CD4-positive, alpha-beta memory T cell (primary cell): ENCODE measurements at regions not wholly inside any gene's neighbourhood (a gene's known extent, or its start where the extent isn't known, plus 50 kb on each side); places are given as distances from the start of the nearest gene placed in this dataset.

Source experiments
- CTCF ChIA-PET: fragments of 350-600 bp; sonication (Branson Sonifier 250); formaldehyde crosslinking; loops from one replicate; lab custom pipeline; 2021; ENCODE audit warnings: inconsistent platforms; ENCODE audit not compliant: partially characterized antibody; lab: Charles Lee
- POLR2A ChIA-PET: fragments of 350-600 bp; sonication (Branson Sonifier 250); formaldehyde crosslinking; loops from one replicate; lab custom pipeline; 2021; ENCODE audit not compliant: partially characterized antibody; lab: Charles Lee
- DNase-seq, 5 donors: peaks; one replicate each; pipeline versions ENCODE4 v3.0.0 to v3.0.0-alpha.2; 2020 to 2022; ENCODE audit warnings: mixed read lengths in 1 of 5
- H3K27ac ChIP-seq: one replicate; pipeline ENCODE4 v1.7.0; 2013; ENCODE audit warnings: low read depth, low read length
- H3K27me3 ChIP-seq: 2 replicates; pipeline ENCODE4 v1.7.0; 2013; ENCODE audit warnings: mild to moderate bottlenecking, low read length, moderate library complexity; ENCODE audit not compliant: insufficient read depth
- H3K36me3 ChIP-seq: 2 replicates; pipeline ENCODE4 v1.7.0; 2013; ENCODE audit warnings: mild to moderate bottlenecking, low read length, moderate library complexity; ENCODE audit not compliant: insufficient read depth
- H3K4me1 ChIP-seq: 2 replicates; pipeline ENCODE4 v1.7.0; 2013; ENCODE audit warnings: mild to moderate bottlenecking, low read length, moderate library complexity; ENCODE audit not compliant: insufficient read depth
- H3K4me3 ChIP-seq, 2 donors: one replicate each; pipeline ENCODE4 v1.7.0; 2013; ENCODE audit warnings: low read length in 2 of 2, mild to moderate bottlenecking in 1 of 2
- H3K9me3 ChIP-seq, 2 donors: one replicate each; pipeline ENCODE4 v1.7.0; 2013; ENCODE audit warnings: low read length in 2 of 2, control low read depth in 1 of 2; ENCODE audit not compliant: control insufficient read depth in 1 of 2
- H3K27ac Mint-ChIP-seq, 7 donors: one replicate each; pipeline ENCODE4 v1.8.0; 2020 to 2021; ENCODE audit warnings: mixed read lengths in 7 of 7, mild to moderate bottlenecking in 6 of 7, inconsistent platforms in 3 of 7, moderate library complexity in 3 of 7
- H3K27me3 Mint-ChIP-seq, 2 donors: one replicate each; pipeline ENCODE4 v1.8.0; 2020 to 2021; ENCODE audit warnings: mixed read lengths in 2 of 2
- H3K36me3 Mint-ChIP-seq, 2 donors: one replicate each; pipeline ENCODE4 v1.8.0; 2020 to 2021; ENCODE audit warnings: mixed read lengths in 2 of 2, inconsistent platforms in 1 of 2, mild to moderate bottlenecking in 1 of 2
- H3K4me1 Mint-ChIP-seq, 4 donors: one replicate each; pipeline ENCODE4 v1.8.0; 2020 to 2021; ENCODE audit warnings: mixed read lengths in 4 of 4, mild to moderate bottlenecking in 1 of 4
- H3K4me3 Mint-ChIP-seq, 8 donors: one replicate each; pipeline ENCODE4 v1.8.0; 2020 to 2021; ENCODE audit warnings: mixed read lengths in 8 of 8, mild to moderate bottlenecking in 7 of 8, moderate library complexity in 6 of 8, inconsistent platforms in 3 of 8
- H3K9me3 Mint-ChIP-seq, 8 donors: one replicate each; pipeline ENCODE4 v1.8.0; 2020 to 2021; ENCODE audit warnings: mixed read lengths in 8 of 8, mild to moderate bottlenecking in 5 of 8, inconsistent platforms in 3 of 8, moderate library complexity in 1 of 8
- intact Hi-C: fragments of 100-400 bp; cut with micrococcal nuclease; formaldehyde crosslinking; loops from one replicate; pipeline ENCODE4 v1.15.1; 2023

GRCh38 chr5:4245076-4245475 lies 649.4 kb downstream of the IRX1 start:
- intact Hi-C loops = no loop called here
- CTCF ChIA-PET = no interaction called here
- Mint-ChIP-seq H3K27me3 (no peaks in the 10 kb centered on the region), H3K9me3 (peaks cover 0 to 16% (median 8%) of the 10 kb centered on the region in 8 donors), H3K4me1 (no peaks in the 10 kb centered on the region), H3K4me3 (no peak overlapping the region), H3K27ac (no peak overlapping the region), H3K36me3 (no peaks in the 10 kb centered on the region)
- H3K9me3 ChIP-seq = peaks cover 0 to 4% of the 10 kb centered on the region in 2 donors
- DNase-seq = no peak
- no peak overlapping the region for H3K4me3 ChIP-seq
- no peaks in the 10 kb centered on the region for H3K4me1 ChIP-seq
- H3K27ac ChIP-seq = no peak overlapping the region
- POLR2A ChIA-PET = no interaction called here
- no peaks in the 10 kb centered on the region for H3K27me3 ChIP-seq
- H3K36me3 ChIP-seq = no peaks in the 10 kb centered on the region

- H3K27me3 Mint-ChIP-seq = no peaks in the 10 kb centered on the region
- H3K36me3 Mint-ChIP-seq = no peaks in the 10 kb centered on the region
- Histone ChIP-seq H3K27ac (no peak overlapping the region), H3K4me1 (no peaks in the 10 kb centered on the region), H3K27me3 (no peaks in the 10 kb centered on the region), H3K36me3 (no peaks in the 10 kb centered on the region), H3K9me3 (peaks cover 0 to 4% of the 10 kb centered on the region in 2 donors), H3K4me3 (no peak overlapping the region)
- H3K4me1 Mint-ChIP-seq = no peaks in the 10 kb centered on the region
- intact Hi-C loops = no loop called here
- H3K4me3 Mint-ChIP-seq = no peak overlapping the region
- peaks cover 0 to 16% (median 9%) of the 10 kb centered on the region in 8 donors for H3K9me3 Mint-ChIP-seq
- ChIA-PET CTCF (no interaction called here), POLR2A (no interaction called here)
- DNase-seq = no peak
- H3K27ac Mint-ChIP-seq = no peak overlapping the region
Measured at GRCh38 chr5:4245511-4245910, 649.9 kb downstream of the IRX1 start.

GRCh38 chr5:4246447-4246846 lies 650.8 kb downstream of the IRX1 start:
- POLR2A ChIA-PET = no interaction called here
- H3K4me3 Mint-ChIP-seq = no peak overlapping the region
- intact Hi-C loops = no loop called here
- CTCF ChIA-PET = no interaction called here
- Histone ChIP-seq H3K9me3 (peaks cover 0 to 4% of the 10 kb centered on the region in 2 donors), H3K36me3 (no peaks in the 10 kb centered on the region), H3K4me3 (no peak overlapping the region), H3K27ac (no peak overlapping the region), H3K4me1 (no peaks in the 10 kb centered on the region), H3K27me3 (no peaks in the 10 kb centered on the region)
- H3K27me3 Mint-ChIP-seq = no peaks in the 10 kb centered on the region
- no peaks in the 10 kb centered on the region for H3K4me1 Mint-ChIP-seq
- H3K27ac Mint-ChIP-seq = no peak overlapping the region
- H3K9me3 Mint-ChIP-seq = peaks cover 0 to 22% (median 11%) of the 10 kb centered on the region in 8 donors
- no peak for DNase-seq
- H3K36me3 Mint-ChIP-seq = no peaks in the 10 kb centered on the region

- intact Hi-C loops = no loop called here
- ChIA-PET CTCF (no interaction called here), POLR2A (no interaction called here)
- Histone ChIP-seq H3K27ac (no peak overlapping the region), H3K9me3 (no peaks in the 10 kb centered on the region), H3K4me1 (no peaks in the 10 kb centered on the region), H3K36me3 (no peaks in the 10 kb centered on the region), H3K27me3 (no peaks in the 10 kb centered on the region), H3K4me3 (no peak overlapping the region)
- Mint-ChIP-seq H3K27me3 (no peaks in the 10 kb centered on the region), H3K27ac (no peak overlapping the region), H3K9me3 (peaks cover 0 to 31% (median 13%) of the 10 kb centered on the region in 8 donors), H3K4me1 (no peaks in the 10 kb centered on the region), H3K36me3 (no peaks in the 10 kb centered on the region), H3K4me3 (no peak overlapping the region)
- DNase-seq = no peak
Measured at GRCh38 chr5:4250254-4250653, 654.6 kb downstream of the IRX1 start.

GRCh38 chr5:4252385-4252784 lies 656.8 kb downstream of the IRX1 start:
- CTCF ChIA-PET = no interaction called here

GRCh38 chr5:4254736-4255135 lies 659.1 kb downstream of the IRX1 start:
- Mint-ChIP-seq H3K9me3 (peaks cover 0 to 24% (median 9%) of the 10 kb centered on the region in 8 donors), H3K27me3 (no peaks in the 10 kb centered on the region), H3K36me3 (no peaks in the 10 kb centered on the region), H3K27ac (no peak overlapping the region), H3K4me1 (no peaks in the 10 kb centered on the region), H3K4me3 (no peak overlapping the region)
- H3K36me3 ChIP-seq = no peaks in the 10 kb centered on the region
- H3K9me3 ChIP-seq = no peaks in the 10 kb centered on the region
- POLR2A ChIA-PET = no interaction called here
- no peak overlapping the region for H3K27ac ChIP-seq
- H3K4me3 ChIP-seq = no peak overlapping the region
- DNase-seq = no peak
- CTCF ChIA-PET = no interaction called here
- H3K4me1 ChIP-seq = no peaks in the 10 kb centered on the region
- intact Hi-C loops = no loop called here
- H3K27me3 ChIP-seq = no peaks in the 10 kb centered on the region

More at GRCh38 chr5:4252385-4252784, 656.8 kb downstream of the IRX1 start:
- no peaks in the 10 kb centered on the region for H3K9me3 ChIP-seq
- POLR2A ChIA-PET = no interaction called here
- Mint-ChIP-seq H3K9me3 (peaks cover 0 to 31% (median 11%) of the 10 kb centered on the region in 8 donors), H3K4me1 (no peaks in the 10 kb centered on the region), H3K27me3 (no peaks in the 10 kb centered on the region), H3K4me3 (no peak overlapping the region), H3K36me3 (no peaks in the 10 kb centered on the region), H3K27ac (no peak overlapping the region)
- H3K27ac ChIP-seq = no peak overlapping the region
- no peak overlapping the region for H3K4me3 ChIP-seq
- H3K4me1 ChIP-seq = no peaks in the 10 kb centered on the region
- H3K36me3 ChIP-seq = no peaks in the 10 kb centered on the region
- H3K27me3 ChIP-seq = no peaks in the 10 kb centered on the region
- no peak for DNase-seq
- intact Hi-C loops = no loop called here

- Mint-ChIP-seq H3K4me1 (no peaks in the 10 kb centered on the region), H3K27me3 (no peaks in the 10 kb centered on the region), H3K9me3 (peaks cover 0 to 21% (median 10%) of the 10 kb centered on the region in 8 donors), H3K27ac (no peak overlapping the region), H3K4me3 (no peak overlapping the region), H3K36me3 (no peaks in the 10 kb centered on the region)
- H3K4me1 ChIP-seq = no peaks in the 10 kb centered on the region
- no peak overlapping the region for H3K27ac ChIP-seq
- no peak for DNase-seq
- no peaks in the 10 kb centered on the region for H3K36me3 ChIP-seq
- no peaks in the 10 kb centered on the region for H3K9me3 ChIP-seq
- H3K27me3 ChIP-seq = no peaks in the 10 kb centered on the region
- no peak overlapping the region for H3K4me3 ChIP-seq
- intact Hi-C loops = no loop called here
- ChIA-PET POLR2A (no interaction called here), CTCF (no interaction called here)
Measured at GRCh38 chr5:4255441-4255840, 659.8 kb downstream of the IRX1 start.

- Histone ChIP-seq H3K4me1 (no peaks in the 10 kb centered on the region), H3K9me3 (no peaks in the 10 kb centered on the region), H3K36me3 (no peaks in the 10 kb centered on the region), H3K27me3 (no peaks in the 10 kb centered on the region), H3K27ac (no peak overlapping the region), H3K4me3 (no peak overlapping the region)
- CTCF ChIA-PET = no interaction called here
- no peak overlapping the region for H3K27ac Mint-ChIP-seq
- H3K27me3 Mint-ChIP-seq = no peaks in the 10 kb centered on the region
- POLR2A ChIA-PET = no interaction called here
- H3K36me3 Mint-ChIP-seq = no peaks in the 10 kb centered on the region
- DNase-seq = no peak
- peaks cover 2 to 22% (median 8%) of the 10 kb centered on the region in 8 donors for H3K9me3 Mint-ChIP-seq
- no peaks in the 10 kb centered on the region for H3K4me1 Mint-ChIP-seq
- intact Hi-C loops = no loop called here
- no peak overlapping the region for H3K4me3 Mint-ChIP-seq
Measured at GRCh38 chr5:4258170-4258569, 662.5 kb downstream of the IRX1 start.
